ENCODE measurements at regions not wholly inside any gene's neighbourhood (a gene's known extent, or its start where the extent isn't known, plus 50 kb on each side); places are given as distances from the start of the nearest gene placed in this dataset.

DNA sequence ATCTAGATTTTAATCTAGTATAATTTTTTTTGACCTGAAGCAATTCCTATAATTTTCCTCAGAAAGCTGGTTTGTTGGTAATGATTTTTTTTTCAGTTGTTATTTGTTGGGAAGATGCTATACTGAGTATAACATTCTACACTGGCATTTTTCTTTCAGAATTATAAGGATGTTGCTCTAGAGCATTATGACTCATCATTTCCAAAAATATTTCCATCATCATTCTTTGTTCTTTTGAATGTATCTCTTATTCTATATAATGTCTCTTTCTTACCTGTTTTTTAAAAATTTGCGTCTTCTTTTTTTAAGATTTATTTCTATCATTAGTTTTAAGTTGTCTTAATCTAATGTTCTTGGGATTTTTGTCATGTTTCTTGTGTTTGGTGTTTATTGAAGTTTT is 356.5 kb upstream of the KCND2 start:
- TF ChIP-seq EZH2 (IDR thresholded peaks at IDR 0.05; ENCODE audit: insufficient read depth, low read length): no peak
- TF ChIP-seq, protein P1, sequence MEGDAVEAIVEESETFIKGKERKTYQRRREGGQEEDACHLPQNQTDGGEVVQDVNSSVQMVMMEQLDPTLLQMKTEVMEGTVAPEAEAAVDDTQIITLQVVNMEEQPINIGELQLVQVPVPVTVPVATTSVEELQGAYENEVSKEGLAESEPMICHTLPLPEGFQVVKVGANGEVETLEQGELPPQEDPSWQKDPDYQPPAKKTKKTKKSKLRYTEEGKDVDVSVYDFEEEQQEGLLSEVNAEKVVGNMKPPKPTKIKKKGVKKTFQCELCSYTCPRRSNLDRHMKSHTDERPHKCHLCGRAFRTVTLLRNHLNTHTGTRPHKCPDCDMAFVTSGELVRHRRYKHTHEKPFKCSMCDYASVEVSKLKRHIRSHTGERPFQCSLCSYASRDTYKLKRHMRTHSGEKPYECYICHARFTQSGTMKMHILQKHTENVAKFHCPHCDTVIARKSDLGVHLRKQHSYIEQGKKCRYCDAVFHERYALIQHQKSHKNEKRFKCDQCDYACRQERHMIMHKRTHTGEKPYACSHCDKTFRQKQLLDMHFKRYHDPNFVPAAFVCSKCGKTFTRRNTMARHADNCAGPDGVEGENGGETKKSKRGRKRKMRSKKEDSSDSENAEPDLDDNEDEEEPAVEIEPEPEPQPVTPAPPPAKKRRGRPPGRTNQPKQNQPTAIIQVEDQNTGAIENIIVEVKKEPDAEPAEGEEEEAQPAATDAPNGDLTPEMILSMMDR (IDR thresholded peaks at IDR 0.05; ENCODE audit: insufficient read depth, low read depth, low read length): no peak
- no peak overlapping the region for H3K4me2 ChIP-seq (ENCODE audit: low read length)

DNA sequence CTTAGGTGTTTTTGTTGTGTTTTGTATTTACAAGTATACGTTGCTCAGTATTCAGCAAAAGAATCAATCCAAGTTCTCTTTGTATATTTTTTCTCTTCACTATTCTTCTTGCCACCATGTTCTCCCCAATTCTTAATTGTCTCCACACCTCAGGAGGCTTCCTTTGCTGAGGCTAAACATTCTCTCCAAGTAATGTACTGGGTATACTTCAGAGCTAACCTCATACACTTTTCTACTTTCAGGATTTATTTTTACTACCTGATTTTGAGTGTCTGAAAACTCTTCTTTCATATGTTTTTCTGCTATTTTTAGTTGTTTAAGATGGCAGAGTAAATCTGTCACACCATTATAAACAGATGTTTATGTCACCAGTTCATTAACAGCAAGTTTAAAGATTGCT is 354.8 kb upstream of the KCND2 start:
- H3K27ac Mint-ChIP-seq (ENCODE audit: unreplicated experiment): no peak overlapping the region
- peaks cover 2% of the 10 kb centered on the region for H3K9me3 Mint-ChIP-seq (ENCODE audit: unreplicated experiment)
- H3K4me1 Mint-ChIP-seq (ENCODE audit: low read depth, unreplicated experiment): no peaks in the 10 kb centered on the region
- peaks cover 3% of the 10 kb centered on the region for H3K36me3 Mint-ChIP-seq (ENCODE audit: low read depth, unreplicated experiment)
- H3K4me2 ChIP-seq (ENCODE audit: low read length): no peak overlapping the region
- no peaks in the 10 kb centered on the region for H3K9me3 ChIP-seq (ENCODE audit: insufficient read depth, low read depth, low read length)
- DNase-seq (ENCODE audit: low read depth) (no peak), FAIRE-seq (no peak)
- no peaks in the 10 kb centered on the region for H3K27me3 Mint-ChIP-seq (ENCODE audit: low read depth, unreplicated experiment)
- H3K4me3 ChIP-seq (ENCODE audit: insufficient read depth, low read depth, low read length): no peak overlapping the region
- no peaks in the 10 kb centered on the region for H3K36me3 ChIP-seq (ENCODE audit: insufficient read depth, low read length)
- H3K4me1 ChIP-seq (ENCODE audit: insufficient read depth, low read length): no peaks in the 10 kb centered on the region
- H3K79me2 ChIP-seq (ENCODE audit: insufficient read depth, low read length): no peaks in the 10 kb centered on the region
- no peak for TF ChIP-seq EZH2 (IDR thresholded peaks at IDR 0.05; ENCODE audit: insufficient read depth, low read length)
- TF ChIP-seq, protein P1 (IDR thresholded peaks at IDR 0.05; ENCODE audit: insufficient read depth, low read depth, low read length): no peak
- no peaks in the 10 kb centered on the region for H3K27me3 ChIP-seq (ENCODE audit: insufficient read depth, low read length)
- no peak overlapping the region for H3K4me3 Mint-ChIP-seq (ENCODE audit: unreplicated experiment)
- no peaks in the 10 kb centered on the region for H4K20me1 ChIP-seq (ENCODE audit: insufficient read depth, low read length)
- H3K27ac ChIP-seq (ENCODE audit: low read depth, low read length): no peak overlapping the region
- H2AFZ ChIP-seq (ENCODE audit: low read depth, low read length): no peak overlapping the region
- no peak overlapping the region for H3K9ac ChIP-seq (ENCODE audit: low read length)

More for the DNA sequence above, 356.5 kb upstream of the KCND2 start:
- H3K4me3 Mint-ChIP-seq (ENCODE audit: unreplicated experiment): no peak overlapping the region
- Histone ChIP-seq H4K20me1 (ENCODE audit: insufficient read depth, low read length) (no peaks in the 10 kb centered on the region), H3K27ac (ENCODE audit: low read depth, low read length) (no peak overlapping the region), H3K27me3 (ENCODE audit: insufficient read depth, low read length) (no peaks in the 10 kb centered on the region), H3K4me1 (ENCODE audit: insufficient read depth, low read length) (no peaks in the 10 kb centered on the region), H2AFZ (ENCODE audit: low read depth, low read length) (no peak overlapping the region), H3K9me3 (ENCODE audit: insufficient read depth, low read depth, low read length) (no peaks in the 10 kb centered on the region), H3K79me2 (ENCODE audit: insufficient read depth, low read length) (no peaks in the 10 kb centered on the region), H3K4me3 (ENCODE audit: insufficient read depth, low read depth, low read length) (no peak overlapping the region), H3K9ac (ENCODE audit: low read length) (no peak overlapping the region), H3K36me3 (ENCODE audit: insufficient read depth, low read length) (no peaks in the 10 kb centered on the region)
- FAIRE-seq (no peak), DNase-seq (ENCODE audit: low read depth) (no peak)
- no peaks in the 10 kb centered on the region for H3K4me1 Mint-ChIP-seq (ENCODE audit: low read depth, unreplicated experiment)
- no peaks in the 10 kb centered on the region for H3K27me3 Mint-ChIP-seq (ENCODE audit: low read depth, unreplicated experiment)
- H3K9me3 Mint-ChIP-seq (ENCODE audit: unreplicated experiment): peaks cover 2% of the 10 kb centered on the region
- no peak overlapping the region for H3K27ac Mint-ChIP-seq (ENCODE audit: unreplicated experiment)
- H3K36me3 Mint-ChIP-seq (ENCODE audit: low read depth, unreplicated experiment): peaks cover 3% of the 10 kb centered on the region

DNA sequence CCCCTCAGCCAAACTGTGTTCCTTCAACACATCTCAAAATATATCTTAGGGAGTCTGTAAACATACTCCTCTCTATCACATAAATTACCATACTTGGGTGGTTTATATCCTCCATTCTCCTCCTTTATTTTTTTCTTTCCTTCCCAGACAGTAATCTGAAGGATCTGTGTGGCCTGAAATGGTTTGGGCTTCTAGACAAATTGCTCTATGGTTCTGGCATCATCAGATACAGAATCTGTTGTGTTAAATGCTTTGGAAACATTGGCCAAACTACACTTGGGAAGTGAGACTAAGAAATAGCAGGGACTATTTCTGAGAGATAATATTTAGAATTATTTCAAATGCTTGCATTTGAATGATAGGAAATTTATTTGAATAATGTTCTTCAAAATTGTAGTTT is 353.0 kb upstream of the KCND2 start:
- no peaks in the 10 kb centered on the region for H3K4me1 ChIP-seq (ENCODE audit: insufficient read depth, low read length)
- no peak overlapping the region for H2AFZ ChIP-seq (ENCODE audit: low read depth, low read length)
- no peak overlapping the region for H3K27ac ChIP-seq (ENCODE audit: low read depth, low read length)
- H3K27me3 ChIP-seq (ENCODE audit: insufficient read depth, low read length): no peaks in the 10 kb centered on the region
- TF ChIP-seq, protein P1 (IDR thresholded peaks at IDR 0.05; ENCODE audit: insufficient read depth, low read depth, low read length): no peak
- TF ChIP-seq EZH2 (IDR thresholded peaks at IDR 0.05; ENCODE audit: insufficient read depth, low read length): no peak
- H3K9ac ChIP-seq (ENCODE audit: low read length): no peak overlapping the region
- H3K79me2 ChIP-seq (ENCODE audit: insufficient read depth, low read length): no peaks in the 10 kb centered on the region
- no peak overlapping the region for H3K4me3 ChIP-seq (ENCODE audit: insufficient read depth, low read depth, low read length)
- H3K27ac Mint-ChIP-seq (ENCODE audit: unreplicated experiment): no peak overlapping the region
- H3K9me3 ChIP-seq (ENCODE audit: insufficient read depth, low read depth, low read length): no peaks in the 10 kb centered on the region
- H4K20me1 ChIP-seq (ENCODE audit: insufficient read depth, low read length): no peaks in the 10 kb centered on the region
- FAIRE-seq: no peak
- no peaks in the 10 kb centered on the region for H3K36me3 ChIP-seq (ENCODE audit: insufficient read depth, low read length)
- no peaks in the 10 kb centered on the region for H3K27me3 Mint-ChIP-seq (ENCODE audit: low read depth, unreplicated experiment)
- no peak overlapping the region for H3K4me2 ChIP-seq (ENCODE audit: low read length)
- DNase-seq (ENCODE audit: low read depth): no peak
- peaks cover under 1% of the 10 kb centered on the region for H3K9me3 Mint-ChIP-seq (ENCODE audit: unreplicated experiment)
- no peaks in the 10 kb centered on the region for H3K36me3 Mint-ChIP-seq (ENCODE audit: low read depth, unreplicated experiment)
- no peaks in the 10 kb centered on the region for H3K4me1 Mint-ChIP-seq (ENCODE audit: low read depth, unreplicated experiment)
- no peak overlapping the region for H3K4me3 Mint-ChIP-seq (ENCODE audit: unreplicated experiment)

Measured in astrocyte (in vitro differentiated cells and primary cell).